HG03025 (cell line): ENCODE measurements at regions not wholly inside any gene's neighbourhood (a gene's known extent, or its start where the extent isn't known, plus 50 kb on each side); places are given as distances from the start of the nearest gene placed in this dataset.
"Not testable (repeated sequence)": the region's sequence is repeated elsewhere in the genome, so short reads cannot be mapped to it uniquely, and the experiment has no call there.

Source experiments
- ATAC-seq: cut with Tn5 transposase; IDR thresholded peaks from one replicate; pipeline ENCODE4 v1.9.1; 2021; ENCODE audit warnings: mild to moderate bottlenecking, moderate library complexity; ENCODE audit not compliant: unreplicated experiment, low FRiP score

DNA sequence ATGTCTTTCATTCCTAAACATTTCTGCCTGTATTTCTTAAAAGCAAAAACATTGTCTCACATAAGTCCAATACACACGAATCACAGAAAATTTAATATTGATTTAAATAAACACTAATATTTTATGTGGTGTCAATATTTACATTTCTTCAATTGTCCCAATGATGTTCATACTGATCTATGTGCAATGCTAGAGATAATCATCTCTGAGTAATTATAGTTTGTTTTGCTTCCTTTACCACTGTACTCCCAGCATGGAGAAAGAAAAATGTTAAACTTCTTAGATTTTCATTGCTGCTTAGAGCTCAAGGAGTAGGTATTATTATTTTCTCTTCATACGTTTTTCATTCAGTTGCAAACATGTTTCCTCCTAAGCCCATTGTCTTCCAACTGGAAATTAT, 434.2 kb upstream of the PRR20A start:
- ATAC-seq: no peak

DNA sequence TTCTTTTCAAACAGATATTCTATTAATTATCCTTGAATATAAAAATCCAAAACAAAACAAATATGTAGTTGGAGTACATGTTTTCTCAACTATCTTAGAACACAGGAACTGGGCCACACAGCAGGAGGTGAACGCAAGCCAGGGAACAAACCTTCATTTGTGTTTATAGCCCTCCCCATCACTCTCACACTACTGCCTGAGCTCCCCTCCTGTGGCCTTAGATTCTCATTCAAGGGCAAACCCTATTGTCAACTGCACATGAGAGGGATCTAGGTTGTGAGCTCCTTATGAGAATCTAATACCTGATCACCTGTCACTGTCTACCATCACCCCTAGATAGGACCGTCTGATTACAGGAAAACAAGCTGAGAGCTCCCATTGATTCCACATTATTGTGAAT, 427.1 kb upstream of the PRR20A start:
- no peak for ATAC-seq

DNA sequence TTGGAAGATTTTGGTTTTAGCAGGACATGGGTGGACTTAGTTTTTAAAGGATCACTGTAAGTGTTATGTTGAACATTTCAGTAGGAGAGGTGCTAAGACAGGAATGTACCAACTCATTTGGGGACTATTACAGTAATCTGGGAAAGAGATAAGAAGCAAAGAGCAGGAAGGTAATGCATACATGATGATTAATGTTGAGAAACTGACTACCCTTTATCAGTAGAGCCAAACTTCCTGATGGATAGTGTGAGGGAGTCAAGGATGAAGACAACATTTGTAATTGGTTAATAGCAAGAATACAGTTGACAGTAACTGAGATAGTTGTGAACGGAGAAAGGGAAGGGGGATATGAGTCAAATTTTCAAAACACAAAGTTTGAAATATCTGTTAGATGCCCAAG, 421.9 kb upstream of the PRR20A start:
- ATAC-seq: no peak

DNA sequence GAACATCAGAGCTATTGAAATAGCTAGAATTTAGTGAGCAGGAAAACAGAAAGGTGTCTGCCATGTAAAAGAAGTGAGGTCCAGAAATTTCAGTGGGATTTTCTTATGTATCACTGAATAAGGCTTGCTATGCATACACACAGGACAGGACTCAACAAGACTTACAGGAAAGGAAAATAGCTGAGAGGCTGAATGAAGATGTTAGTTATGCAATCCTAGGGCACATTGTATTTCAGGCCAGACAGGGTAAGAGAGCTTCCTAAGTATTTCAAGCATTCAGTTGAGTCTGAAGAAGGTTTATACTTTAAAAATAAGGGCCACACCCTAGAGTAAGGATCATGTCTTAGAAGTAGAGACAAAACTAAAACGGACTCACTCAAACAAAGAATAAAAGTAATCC, 419.9 kb upstream of the PRR20A start:
- ATAC-seq: no peak

DNA sequence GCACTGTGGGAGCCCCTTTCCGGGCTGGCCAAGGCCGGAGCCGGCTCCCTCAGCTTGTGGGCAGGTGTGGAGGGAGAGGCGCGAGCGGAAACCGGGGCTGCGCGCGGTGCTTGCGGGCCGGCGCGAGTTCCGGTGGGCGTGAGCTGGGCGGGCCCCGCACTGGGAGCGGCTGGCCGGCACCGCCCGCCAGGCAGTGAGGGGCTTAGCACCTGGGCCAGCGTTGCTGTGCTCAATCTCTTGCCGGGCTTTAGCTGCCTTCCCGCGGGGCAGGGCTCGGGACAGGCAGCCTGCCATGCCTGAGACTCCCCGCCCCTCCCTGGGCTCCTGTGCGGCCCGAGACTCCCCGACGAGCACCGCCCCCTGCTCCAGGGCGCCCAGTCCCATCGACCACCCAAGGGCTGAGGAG, 405.2 kb upstream of the PRR20A start:
- ATAC-seq: no peak

DNA sequence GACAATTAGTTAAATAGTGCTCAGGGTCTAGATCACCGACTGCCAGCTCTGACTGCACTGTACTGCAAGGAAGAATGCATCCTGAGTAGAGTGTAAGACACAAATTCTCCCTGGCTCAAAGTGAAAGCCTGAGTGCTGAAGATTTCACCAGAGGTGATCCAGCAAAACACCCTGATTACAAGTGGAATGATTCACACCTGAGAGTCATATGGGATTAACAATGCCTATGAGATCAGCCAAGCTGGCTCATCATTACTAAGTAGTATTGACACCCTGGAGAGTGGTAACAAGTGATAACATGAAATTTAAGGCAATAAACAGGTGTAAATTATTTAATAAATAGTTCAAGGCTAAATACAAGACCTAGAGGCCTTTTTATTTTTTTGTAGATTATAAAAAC, 403.8 kb upstream of the PRR20A start:
- no peak for ATAC-seq

DNA sequence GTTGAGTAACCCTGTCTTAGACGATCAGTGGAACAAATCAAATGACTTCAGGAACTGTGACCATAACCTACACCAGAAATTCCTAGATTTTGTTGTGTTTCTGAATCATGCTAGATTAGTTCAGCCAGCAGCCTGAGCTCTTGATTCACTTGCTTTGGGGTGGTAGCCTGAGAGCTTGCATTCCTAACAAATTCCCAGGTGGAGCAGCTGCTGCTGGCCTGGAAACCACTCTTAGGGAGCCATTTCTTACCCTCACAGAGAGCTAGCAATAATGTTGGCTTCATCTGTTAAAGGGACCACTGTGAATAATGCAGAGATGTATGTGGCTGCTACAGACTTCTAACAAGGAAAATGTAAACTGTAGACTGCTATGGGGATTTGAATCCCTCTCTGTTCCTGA, 388.1 kb upstream of the PRR20A start:
- no peak for ATAC-seq

DNA sequence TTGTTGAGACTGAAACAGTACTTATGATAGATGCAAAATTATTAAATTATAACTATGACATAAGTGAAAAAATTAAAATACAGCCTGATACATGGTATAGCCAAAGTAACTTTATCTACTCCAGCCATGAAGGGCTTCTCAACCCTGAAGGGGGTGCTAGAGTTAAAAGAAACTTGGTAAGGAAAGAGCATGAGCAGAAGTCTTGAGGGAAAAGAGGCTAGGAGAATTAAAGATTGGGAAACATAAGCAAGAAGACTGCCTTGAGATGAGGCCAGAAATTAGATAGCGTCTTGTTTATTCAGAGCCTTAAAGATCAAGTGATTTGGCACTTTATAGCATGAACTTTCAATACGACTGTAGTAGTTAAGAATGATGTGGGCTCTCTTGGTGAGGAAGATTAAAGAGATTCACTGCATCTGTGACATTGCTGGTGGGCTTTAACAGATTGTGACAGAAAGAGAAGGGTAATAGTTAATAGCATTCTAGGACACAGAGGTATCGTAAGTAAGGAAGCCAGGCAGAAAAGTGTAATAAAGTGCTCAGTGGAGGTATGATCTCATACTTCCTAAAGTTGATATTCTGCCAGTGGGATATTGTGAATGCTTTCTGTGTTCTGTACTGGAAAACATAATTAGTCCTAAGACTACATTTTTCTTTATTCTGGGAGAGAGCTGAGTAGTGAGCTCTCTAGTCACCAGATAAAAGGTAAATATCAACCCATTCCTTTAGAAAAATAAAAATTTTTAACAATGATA, 385.4 kb upstream of the PRR20A start:
- ATAC-seq: no peak

DNA sequence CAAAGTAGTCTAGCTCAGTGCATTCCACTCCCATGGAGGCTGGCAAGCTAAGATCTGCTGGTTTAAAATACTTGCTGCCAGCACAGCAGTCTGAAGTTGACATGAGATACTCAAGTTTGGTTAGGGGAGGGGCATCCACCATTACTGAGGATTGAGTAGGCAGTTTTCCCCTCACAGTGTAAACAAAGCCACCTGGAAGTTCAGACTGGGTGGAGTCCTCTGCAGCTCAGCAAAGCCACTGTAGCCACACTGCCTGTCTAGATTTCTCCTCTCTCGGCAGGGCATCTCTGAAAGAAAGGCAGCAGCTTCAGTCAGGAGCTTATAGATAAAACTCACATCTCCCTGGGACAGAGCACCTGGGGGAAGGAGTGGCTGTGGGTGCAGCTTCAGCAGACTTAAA, 377.4 kb upstream of the PRR20A start:
- ATAC-seq: not testable (repeated sequence)

DNA sequence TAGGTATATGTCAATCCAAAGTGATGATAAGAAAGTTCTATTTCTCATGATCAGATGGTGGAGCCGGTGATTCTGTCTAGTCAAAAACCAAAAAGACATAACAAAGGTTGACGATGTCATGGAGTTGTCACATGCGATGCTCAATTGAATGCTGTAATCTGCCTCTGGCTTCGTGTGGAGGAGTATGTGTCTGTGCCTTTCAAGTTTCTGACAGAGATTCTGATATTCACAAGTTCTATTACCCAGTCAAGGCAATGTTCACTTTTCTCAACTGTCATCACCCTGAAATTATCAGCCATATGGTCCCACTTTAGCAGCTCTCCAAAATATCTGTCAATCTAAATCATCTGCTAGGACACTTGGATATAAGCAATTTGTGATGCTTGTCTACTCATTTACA, 367.6 kb upstream of the PRR20A start:
- ATAC-seq: no peak

DNA sequence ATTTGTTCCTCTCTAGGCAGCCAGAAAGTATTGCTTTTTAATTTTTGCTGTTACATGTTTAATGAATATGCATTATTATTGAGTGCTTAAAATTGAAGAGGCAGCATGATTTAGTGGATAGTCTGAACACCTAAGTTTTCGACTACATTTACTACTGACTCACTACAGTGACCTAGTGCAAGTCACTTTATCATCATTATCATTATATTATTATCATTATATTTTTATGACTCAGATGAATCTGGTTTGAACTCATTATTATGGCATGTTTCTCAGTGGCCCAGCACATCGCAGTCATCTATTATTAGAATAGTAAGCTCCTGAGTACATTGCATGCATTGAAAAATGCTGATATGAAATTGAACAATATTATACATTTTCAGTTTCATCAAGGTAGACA, 351.2 kb upstream of the PRR20A start:
- no peak for ATAC-seq

DNA sequence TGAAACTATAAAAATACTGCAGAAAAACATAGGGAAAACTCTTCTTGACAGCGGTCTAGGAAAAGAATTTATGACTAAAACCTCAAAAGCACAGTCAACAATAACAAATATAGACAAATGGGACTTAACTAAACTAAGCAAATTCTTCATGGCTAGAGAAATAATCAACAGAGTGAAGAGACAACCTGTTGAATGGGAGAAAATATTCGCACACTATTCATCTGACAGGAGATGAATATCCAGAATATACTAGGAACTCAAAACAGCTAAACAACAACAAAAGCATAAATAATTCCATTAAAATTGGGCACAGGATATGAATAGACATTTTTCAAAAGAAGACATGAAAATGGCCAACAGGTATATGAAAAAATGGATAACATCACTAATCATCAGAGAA, 303.6 kb upstream of the PRR20A start:
- ATAC-seq: no peak

DNA sequence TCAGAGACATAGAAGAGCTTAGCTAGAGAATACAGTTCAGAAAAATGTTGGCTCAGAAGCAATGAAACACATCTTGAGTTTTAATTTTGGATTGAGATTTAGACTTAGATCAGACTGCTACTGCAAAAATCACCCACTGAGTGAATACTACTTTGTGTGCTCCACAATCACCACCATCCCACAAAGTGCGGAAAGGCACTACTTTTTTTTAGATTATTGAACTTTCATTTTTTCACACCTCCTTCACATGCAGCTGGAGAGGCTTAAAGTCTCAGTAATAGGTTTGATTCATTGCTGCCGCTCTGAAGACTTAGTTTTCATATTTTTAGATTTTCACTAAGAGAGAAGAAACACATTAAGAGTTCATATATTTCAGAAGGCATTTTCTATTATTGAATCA, 289.9 kb upstream of the PRR20A start:
- ATAC-seq: no peak

DNA sequence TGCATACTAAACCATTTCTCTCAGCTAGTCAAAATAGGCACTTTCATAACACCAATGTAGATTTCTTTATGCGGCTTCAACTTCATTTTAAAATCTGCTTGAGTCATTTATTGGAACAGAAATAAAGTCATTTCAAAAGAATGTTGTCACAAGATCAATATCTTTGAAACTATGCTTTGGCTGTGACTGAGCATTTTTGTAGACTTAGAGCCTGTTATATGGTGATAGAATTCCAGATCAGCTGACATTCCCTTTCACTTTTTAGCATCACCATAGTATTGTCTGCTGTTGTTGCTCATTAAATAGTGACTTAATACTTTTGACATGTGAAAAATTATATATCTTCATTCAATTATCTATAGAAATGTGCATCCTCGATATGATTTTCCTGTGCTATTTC, 279.2 kb upstream of the PRR20A start:
- ATAC-seq: no peak

DNA sequence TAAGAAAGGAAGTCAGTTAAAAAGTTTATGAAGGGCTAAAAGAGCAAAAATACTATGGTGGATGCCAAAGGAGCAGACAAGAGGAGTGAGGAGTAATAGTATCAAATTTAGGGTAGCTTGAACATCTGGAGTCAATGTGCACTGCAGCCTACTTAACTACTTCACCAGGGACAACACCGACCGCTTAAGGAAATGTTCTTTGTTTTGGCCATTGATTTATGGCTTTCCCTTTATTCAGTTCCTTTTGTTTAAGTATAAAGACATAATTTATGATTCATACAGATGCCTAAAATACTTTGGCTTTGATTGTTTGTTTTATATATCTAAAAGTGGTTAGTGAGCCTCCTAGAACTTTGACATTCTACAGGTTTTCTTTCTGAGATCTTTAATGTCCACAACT, 276.3 kb upstream of the PRR20A start:
- no peak for ATAC-seq

DNA sequence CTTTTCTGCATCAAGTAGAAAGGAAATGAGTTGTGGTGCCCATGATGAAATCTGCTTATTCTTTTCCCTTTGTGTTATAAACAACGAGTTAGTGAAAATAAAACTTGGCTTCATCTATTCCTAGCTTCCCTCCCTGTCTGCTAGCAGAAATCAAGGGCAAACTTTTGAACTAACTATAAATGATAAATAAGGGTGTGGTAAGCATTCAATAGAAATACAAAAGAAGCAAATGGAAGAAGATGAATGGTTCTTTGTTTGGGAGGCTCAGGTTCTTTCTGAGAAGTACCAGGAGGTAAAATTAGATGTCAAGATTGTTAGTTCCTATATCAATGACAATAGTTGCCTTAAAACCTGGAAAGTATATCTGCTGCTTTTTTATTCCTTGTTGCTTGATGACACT, 275.3 kb upstream of the PRR20A start:
- no peak for ATAC-seq

DNA sequence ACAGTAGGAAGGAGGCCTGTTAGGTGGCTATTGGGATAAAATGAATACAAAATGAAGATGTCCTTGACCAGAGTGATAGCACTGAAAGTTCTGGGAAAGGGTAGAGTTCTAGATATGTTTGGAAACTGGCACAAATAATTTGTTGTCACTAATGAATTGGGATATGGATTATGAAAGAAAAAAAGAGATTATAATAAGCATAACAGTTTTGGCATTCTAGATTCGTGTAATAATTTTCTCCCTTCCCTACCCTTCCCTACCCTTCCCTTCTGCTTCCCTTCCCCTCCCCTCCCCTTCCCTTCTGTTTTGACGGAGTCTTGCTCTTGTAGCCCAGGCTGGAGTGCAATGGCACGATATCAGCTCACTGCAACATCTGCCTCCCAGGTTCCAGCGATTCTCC, 271.0 kb upstream of the PRR20A start:
- ATAC-seq: no peak

DNA sequence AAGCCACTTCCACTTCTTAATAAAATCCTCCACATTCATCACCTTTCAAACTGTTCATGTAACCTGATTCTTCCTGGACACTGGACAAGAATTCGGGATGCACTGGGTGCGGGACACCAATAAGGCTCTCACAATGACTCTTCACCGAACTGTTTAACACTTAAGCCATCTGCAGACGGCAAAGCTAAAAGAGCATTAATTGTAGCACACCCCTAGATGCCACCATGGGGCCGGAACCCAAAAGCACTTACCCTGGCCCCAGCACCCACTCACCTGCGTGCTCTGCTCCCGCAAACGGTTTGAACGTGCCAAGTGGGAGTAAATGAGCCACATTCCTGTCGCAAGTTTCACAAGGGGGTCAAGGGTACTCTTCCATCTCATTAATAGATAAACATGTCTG, 254.3 kb upstream of the PRR20A start:
- ATAC-seq: no peak

DNA sequence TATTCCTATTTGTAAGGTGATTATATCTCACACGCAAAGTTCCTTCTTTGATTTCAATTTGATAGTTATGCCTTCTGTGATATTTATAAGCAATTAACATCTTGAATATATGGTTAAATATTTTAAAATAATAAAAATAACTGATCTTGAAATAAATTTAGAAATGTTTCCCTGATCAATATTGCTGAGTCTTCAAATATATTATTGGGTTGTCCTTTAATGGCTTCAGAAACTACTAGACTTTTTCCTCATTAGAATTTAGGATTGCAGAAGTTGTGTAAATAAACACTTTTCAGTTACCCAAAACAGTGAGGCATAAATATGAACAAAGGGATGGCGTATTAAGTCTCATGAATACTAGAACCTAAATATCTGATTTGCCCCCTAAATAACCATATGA, 252.3 kb upstream of the PRR20A start:
- no peak for ATAC-seq

DNA sequence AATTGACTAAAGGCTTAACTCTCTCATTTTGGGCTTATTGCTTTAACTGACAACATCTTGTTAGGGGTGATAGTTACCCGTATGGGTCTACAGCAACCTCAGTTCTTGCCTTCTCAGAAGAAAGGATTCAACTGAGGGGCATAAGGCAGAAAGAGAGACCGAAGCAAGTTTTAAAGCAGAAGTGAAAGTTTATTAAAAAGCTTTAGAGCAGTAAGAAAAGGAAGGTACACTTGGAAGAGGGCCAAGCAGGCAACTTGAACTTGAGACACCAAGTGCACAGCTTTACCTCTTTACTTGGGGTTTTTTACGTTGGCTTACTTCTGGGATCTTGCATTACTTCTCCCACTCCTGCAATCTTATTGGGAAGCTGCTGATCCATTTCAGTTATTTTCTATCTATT, 246.9 kb upstream of the PRR20A start:
- no peak for ATAC-seq

DNA sequence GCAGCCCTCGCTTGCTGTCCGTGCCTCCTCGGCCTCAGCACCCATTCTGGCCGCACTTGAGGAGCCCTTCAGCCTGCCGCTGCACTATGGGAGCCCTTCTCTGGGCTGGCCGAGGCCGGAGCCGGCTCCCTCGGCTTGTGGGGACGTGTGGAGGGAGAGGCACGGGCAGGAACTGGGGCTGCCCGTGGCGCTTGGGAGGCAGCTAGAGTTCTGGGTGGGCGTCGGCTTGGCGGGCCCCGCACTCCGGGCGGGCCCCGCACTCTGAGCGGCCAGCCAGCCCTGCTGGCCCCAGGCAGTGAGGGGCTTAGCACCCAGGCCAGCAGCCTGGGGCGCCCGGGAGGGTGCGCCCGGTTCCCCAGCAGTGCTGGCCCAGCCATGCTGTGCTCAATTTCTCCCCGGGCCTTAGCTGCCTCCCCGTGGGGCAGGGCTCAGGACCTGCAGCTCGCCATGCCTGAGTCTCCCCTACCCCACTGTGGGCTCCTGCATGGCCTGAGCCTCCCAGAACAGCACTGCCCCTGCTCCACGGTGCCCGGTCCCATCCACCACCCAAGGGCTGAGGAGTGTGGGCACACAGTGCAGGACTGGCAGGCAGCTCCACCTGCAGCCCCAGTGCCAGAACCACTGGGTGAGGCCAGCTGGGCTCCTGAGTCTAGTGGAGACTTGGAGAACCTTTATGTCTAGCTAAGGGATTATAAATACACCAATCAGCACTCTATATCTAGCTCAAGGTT, 240.0 kb upstream of the PRR20A start:
- ATAC-seq: no peak

DNA sequence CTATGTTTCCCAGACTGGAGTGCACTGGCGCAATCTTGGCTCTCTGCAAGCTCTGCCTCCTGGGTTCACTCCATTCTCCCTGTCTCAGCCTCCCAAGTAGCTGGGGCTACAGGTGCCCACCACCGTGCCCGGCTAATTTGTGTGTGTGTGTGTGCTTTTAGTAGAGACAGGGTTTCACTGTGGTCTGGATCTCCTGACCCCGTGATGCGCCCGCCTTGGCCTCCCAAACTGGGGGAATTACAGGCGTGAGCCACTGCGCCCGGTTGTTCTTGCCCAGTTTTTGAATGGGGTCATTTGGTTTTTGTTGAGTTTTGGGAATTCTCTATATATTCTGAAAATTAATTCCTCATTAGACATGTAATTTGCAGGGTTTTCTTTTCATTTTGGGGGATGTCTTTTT, 238.4 kb upstream of the PRR20A start:
- no peak for ATAC-seq
